PC-3 (cell line): ENCODE measurements at regions not wholly inside any gene's neighbourhood (a gene's known extent, or its start where the extent isn't known, plus 50 kb on each side); places are given as distances from the start of the nearest gene placed in this dataset.

Experiments used
- EZH2 ChIP-seq: fragments of 300-600 bp; sonication (generic); IDR thresholded peaks from one replicate; pipeline ENCODE4 v1.6.1; 2017; ENCODE audit warnings: antibody characterized with exemption, mild to moderate bottlenecking, low read length; ENCODE audit not compliant: unreplicated experiment
- TF ChIP-seq, protein P1 (sequence below): fragments of 300-600 bp; sonication (generic); conservative IDR thresholded peaks from 2 replicates; pipeline ENCODE4 v1.5.1; 2017; ENCODE audit warnings: antibody characterized with exemption, low read depth, mild to moderate bottlenecking, low read length

DNA sequence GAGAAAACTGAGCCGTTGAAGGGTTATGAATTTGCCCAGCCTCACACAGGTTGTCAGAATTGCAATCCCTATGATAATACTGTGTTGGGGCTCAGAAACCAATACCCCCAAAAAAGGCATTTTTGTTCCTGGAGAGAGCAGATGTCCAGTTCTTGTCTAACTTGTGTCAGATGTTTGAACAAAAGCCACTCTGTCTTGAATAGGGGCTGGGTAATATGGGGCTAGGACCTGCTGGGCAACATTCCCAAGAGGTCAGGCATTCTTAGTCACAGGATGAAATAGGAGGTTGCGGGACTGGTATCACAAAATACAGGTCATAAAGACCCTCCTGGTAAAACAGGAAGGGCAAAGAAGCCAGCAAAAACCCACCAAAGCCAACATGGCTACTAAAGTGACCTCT lies 482.1 kb downstream of the IPMK start:
- no peak for TF ChIP-seq EZH2
- TF ChIP-seq, protein P1, sequence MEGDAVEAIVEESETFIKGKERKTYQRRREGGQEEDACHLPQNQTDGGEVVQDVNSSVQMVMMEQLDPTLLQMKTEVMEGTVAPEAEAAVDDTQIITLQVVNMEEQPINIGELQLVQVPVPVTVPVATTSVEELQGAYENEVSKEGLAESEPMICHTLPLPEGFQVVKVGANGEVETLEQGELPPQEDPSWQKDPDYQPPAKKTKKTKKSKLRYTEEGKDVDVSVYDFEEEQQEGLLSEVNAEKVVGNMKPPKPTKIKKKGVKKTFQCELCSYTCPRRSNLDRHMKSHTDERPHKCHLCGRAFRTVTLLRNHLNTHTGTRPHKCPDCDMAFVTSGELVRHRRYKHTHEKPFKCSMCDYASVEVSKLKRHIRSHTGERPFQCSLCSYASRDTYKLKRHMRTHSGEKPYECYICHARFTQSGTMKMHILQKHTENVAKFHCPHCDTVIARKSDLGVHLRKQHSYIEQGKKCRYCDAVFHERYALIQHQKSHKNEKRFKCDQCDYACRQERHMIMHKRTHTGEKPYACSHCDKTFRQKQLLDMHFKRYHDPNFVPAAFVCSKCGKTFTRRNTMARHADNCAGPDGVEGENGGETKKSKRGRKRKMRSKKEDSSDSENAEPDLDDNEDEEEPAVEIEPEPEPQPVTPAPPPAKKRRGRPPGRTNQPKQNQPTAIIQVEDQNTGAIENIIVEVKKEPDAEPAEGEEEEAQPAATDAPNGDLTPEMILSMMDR = no peak
